ENCODE measurements at regions not wholly inside any gene's neighbourhood (a gene's known extent, or its start where the extent isn't known, plus 50 kb on each side); places are given as distances from the start of the nearest gene placed in this dataset.
A peak's percentile ranks its signal among the peaks of the same experiment; 100 is the strongest.

- in situ Hi-C loops (cut with MboI) = no loop called here
- TF ChIP-seq THAP7 (CRISPR knock-in tag; IDR thresholded peaks at IDR 0.05) (no peak), RAD21 (CRISPR knock-in tag; conservative IDR thresholded peaks at IDR 0.05 in 1 of 2, IDR thresholded peaks at IDR 0.05 in 1 of 2) (0 out of 4 replicates have a peak, but pooled peaks of 1 of the 2 experiments have one; percentile 26), RHOXF2B (CRISPR knock-in tag; conservative IDR thresholded peaks at IDR 0.05) (no peak), REST (IDR thresholded peaks at IDR 0.05; ENCODE audit: borderline replicate concordance) (peak; percentile 16; the same call in 1 of the 2 replicates), REST (CRISPR knock-in tag; IDR thresholded peaks at IDR 0.05; ENCODE audit: low read depth) (no peak)
- H2AFZ ChIP-seq (ENCODE audit: low read depth, low read length) = no peak overlapping the region
- ATAC-seq (no peak), DNase-seq (ENCODE audit: extremely low read depth in 1 of 4, low spot score in 3 of 4) (no peak), FAIRE-seq (no peak)
- no peaks in the 10 kb centered on the region for H3K27me3 ChIP-seq (ENCODE audit: control insufficient read depth in 2 of 2, insufficient read depth in 2 of 2, low read length in 2 of 2)
- no peak overlapping the region for H3K27ac ChIP-seq (ENCODE audit: extremely low read depth, low read depth, low read length)
- intact Hi-C loops (cut with micrococcal nuclease) = no loop called here
- no peaks in the 10 kb centered on the region for H3K36me3 ChIP-seq (ENCODE audit: control insufficient read depth, insufficient read depth, low read length)
- H4K20me1 ChIP-seq (replicated peaks; ENCODE audit: control insufficient read depth, insufficient read depth, low read length) = no peaks in the 10 kb centered on the region
- H3K4me2 ChIP-seq (ENCODE audit: insufficient read depth, low read length) = no peak overlapping the region
- H3K9me1 ChIP-seq (ENCODE audit: control insufficient read depth, insufficient read depth, low read length) = no peaks in the 10 kb centered on the region
- H3K79me2 ChIP-seq (ENCODE audit: control insufficient read depth, insufficient read depth, low read length) = no peaks in the 10 kb centered on the region
- no peaks in the 10 kb centered on the region for H3K9me3 ChIP-seq (replicated peaks; ENCODE audit: control insufficient read depth, insufficient read depth, low read depth, low read length)
- no peaks in the 10 kb centered on the region for H3K4me1 ChIP-seq (replicated peaks in 1 of 2; ENCODE audit: control insufficient read depth in 2 of 2, insufficient read depth in 2 of 2, low read length in 2 of 2)
- ChIA-PET POLR2A (no interaction called here), CTCF (ENCODE audit: low intra/inter-chr PET ratio) (no interaction called here)
- BruUV-seq (replicated peaks) = no TSS peak
- no peak overlapping the region for H3K9ac ChIP-seq (ENCODE audit: insufficient read depth in 1 of 2, low read depth in 2 of 2, low read length in 2 of 2)
- H3K4me3 ChIP-seq = no peak overlapping the region
These were observed 199.6 kb downstream of the SHOX2 start for GRCh38 chr3:157906627-157907026.
